ENCODE measurements at regions not wholly inside any gene's neighbourhood (a gene's known extent, or its start where the extent isn't known, plus 50 kb on each side); places are given as distances from the start of the nearest gene placed in this dataset.

DNA sequence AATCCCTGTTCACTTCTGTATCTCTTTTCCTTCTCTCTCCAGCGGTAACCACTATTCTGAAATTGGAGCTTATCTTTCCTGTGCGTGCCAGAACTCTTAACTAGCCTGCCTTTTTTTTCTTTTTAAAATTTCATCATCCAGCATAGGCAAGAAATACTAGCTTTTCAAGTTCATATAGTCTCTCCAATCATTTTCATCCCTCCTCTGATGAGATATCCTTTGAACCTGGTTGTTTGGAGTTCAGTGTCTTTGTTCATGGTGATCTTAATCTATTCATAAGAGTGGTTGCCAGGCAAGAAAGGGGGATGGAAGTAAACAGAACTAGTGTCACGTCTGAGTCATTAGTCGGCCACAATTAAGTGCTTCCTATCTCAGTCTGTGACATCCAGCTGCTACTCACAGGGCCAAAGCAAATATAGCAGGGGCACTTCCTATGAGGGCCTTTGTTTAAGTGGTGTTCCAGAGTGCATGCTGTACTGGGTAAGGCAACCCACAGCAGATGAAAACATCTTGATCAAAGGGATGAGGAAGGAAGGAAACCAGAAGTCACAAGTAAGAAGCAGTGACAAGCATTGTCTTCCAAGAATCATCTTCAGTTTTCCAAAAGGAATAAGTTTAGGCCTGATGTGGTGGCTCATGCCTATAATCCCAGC, 56.4 kb upstream of the XIAP start:
- TF ChIP-seq ZC3H10 (CRISPR knock-in tag; IDR thresholded peaks at IDR 0.05) = no peak
- TF ChIP-seq ZFP3 (CRISPR knock-in tag; IDR thresholded peaks at IDR 0.05) = no peak
- TF ChIP-seq, protein P1, sequence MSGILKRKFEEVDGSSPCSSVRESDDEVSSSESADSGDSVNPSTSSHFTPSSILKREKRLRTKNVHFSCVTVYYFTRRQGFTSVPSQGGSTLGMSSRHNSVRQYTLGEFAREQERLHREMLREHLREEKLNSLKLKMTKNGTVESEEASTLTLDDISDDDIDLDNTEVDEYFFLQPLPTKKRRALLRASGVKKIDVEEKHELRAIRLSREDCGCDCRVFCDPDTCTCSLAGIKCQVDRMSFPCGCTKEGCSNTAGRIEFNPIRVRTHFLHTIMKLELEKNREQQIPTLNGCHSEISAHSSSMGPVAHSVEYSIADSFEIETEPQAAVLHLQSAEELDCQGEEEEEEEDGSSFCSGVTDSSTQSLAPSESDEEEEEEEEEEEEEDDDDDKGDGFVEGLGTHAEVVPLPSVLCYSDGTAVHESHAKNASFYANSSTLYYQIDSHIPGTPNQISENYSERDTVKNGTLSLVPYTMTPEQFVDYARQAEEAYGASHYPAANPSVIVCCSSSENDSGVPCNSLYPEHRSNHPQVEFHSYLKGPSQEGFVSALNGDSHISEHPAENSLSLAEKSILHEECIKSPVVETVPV (CRISPR knock-in tag; IDR thresholded peaks at IDR 0.05) = no peak
- TF ChIP-seq PATZ1 (CRISPR knock-in tag; IDR thresholded peaks at IDR 0.05; ENCODE audit: borderline replicate concordance) = no peak
- no peak for TF ChIP-seq ARNTL (CRISPR knock-in tag; IDR thresholded peaks at IDR 0.05; ENCODE audit: borderline replicate concordance, low read depth)
- no peak for TF ChIP-seq SNAI2 (CRISPR knock-in tag; IDR thresholded peaks at IDR 0.05)
- no peak for TF ChIP-seq OSR1 (CRISPR knock-in tag; IDR thresholded peaks at IDR 0.05)
- TF ChIP-seq ZFP30 (CRISPR knock-in tag; IDR thresholded peaks at IDR 0.05) = no peak
- TF ChIP-seq ZNF8 (CRISPR knock-in tag; IDR thresholded peaks at IDR 0.05) = no peak
- TF ChIP-seq, protein P2, sequence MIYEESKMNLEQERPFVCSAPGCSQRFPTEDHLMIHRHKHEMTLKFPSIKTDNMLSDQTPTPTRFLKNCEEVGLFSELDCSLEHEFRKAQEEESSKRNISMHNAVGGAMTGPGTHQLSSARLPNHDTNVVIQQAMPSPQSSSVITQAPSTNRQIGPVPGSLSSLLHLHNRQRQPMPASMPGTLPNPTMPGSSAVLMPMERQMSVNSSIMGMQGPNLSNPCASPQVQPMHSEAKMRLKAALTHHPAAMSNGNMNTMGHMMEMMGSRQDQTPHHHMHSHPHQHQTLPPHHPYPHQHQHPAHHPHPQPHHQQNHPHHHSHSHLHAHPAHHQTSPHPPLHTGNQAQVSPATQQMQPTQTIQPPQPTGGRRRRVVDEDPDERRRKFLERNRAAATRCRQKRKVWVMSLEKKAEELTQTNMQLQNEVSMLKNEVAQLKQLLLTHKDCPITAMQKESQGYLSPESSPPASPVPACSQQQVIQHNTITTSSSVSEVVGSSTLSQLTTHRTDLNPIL (CRISPR knock-in tag; IDR thresholded peaks at IDR 0.05; ENCODE audit: low read depth) = no peak
- TF ChIP-seq RARB (CRISPR knock-in tag; IDR thresholded peaks at IDR 0.05) = no peak
- TF ChIP-seq TCF4 (CRISPR knock-in tag; IDR thresholded peaks at IDR 0.05; ENCODE audit: borderline replicate concordance) = no peak
- no peak for TF ChIP-seq POU6F1 (CRISPR knock-in tag; IDR thresholded peaks at IDR 0.05; ENCODE audit: borderline replicate concordance, low read depth)
- no peak for TF ChIP-seq ZNF70 (CRISPR knock-in tag; IDR thresholded peaks at IDR 0.05)

All from SK-N-SH treated with all-trans-retinoic acid at 6 μM for 48 hours (cell line).